HepG2 (cell line): ENCODE measurements at regions not wholly inside any gene's neighbourhood (a gene's known extent, or its start where the extent isn't known, plus 50 kb on each side); places are given as distances from the start of the nearest gene placed in this dataset.

ENCODE experiments used
- ATAC-seq: fragments of 200-7000 bp; cut with Tn5 transposase; 3 replicates; pipeline ENCODE4 v1.9.1; 2020; ENCODE audit warnings: mild to moderate bottlenecking, moderate library complexity
- BruUV-seq: library from RNA; stranded (reverse); fragments of 400-500 nt; replicated peaks from 2 replicates; lab custom pipeline; 2021; lab: Mats Ljungman, UMichigan
- CTCF ChIA-PET: fragments of 300-600 bp; formaldehyde crosslinking; extraction: SDS; loops from one replicate; lab custom pipeline; 2021; ENCODE audit warnings: low total read pairs, inconsistent platforms, low intra/inter-chr PET ratio; lab: Yijun Ruan, JAX
- POLR2A ChIA-PET: fragments of 350-600 bp; sonication (Branson Sonifier 250); formaldehyde crosslinking; loops from one replicate; lab custom pipeline; 2020; ENCODE audit warnings: antibody characterized with exemption, inconsistent platforms; lab: Yijun Ruan, JAX
- DNase-seq: peaks from one replicate; pipeline ENCODE4 v3.0.0-alpha.2; 2015; ENCODE audit warnings: low spot score
- FAIRE-seq: peaks from 3 replicates; lab custom pipeline; 2011; peaks lifted over from hg19 to GRCh38; lab: Jason Lieb, UNC
- H2AFZ ChIP-seq: one replicate; pipeline ENCODE4 v1.6.1; 2011; ENCODE audit warnings: low read length, inconsistent platforms
- H3K27ac ChIP-seq: fragments of 300-600 bp; 3 replicates; pipeline ENCODE4 v1.8.0; 2011; ENCODE audit warnings: mixed run types, mild to moderate bottlenecking, mixed read lengths, low read length, inconsistent platforms; ENCODE audit not compliant: insufficient read depth; ENCODE audit errors: extremely low read length
- H3K27me3 ChIP-seq, 2 experiments: fragments of 200-600 bp in 1 of 2; 2 replicates in 1 of 2; 3 replicates in 1 of 2; pipeline versions ENCODE4 v1.6.0 to v1.8.0; 2011; ENCODE audit warnings: low read length in 2 of 2, mild to moderate bottlenecking in 2 of 2, moderate library complexity in 2 of 2, inconsistent platforms in 1 of 2; ENCODE audit not compliant: insufficient read depth in 2 of 2, control insufficient read depth in 1 of 2
- H3K36me3 ChIP-seq, 2 experiments: fragments of 200-600 bp in 1 of 2; replicated peaks in 1 of 2; 2 replicates in 1 of 2; 3 replicates in 1 of 2; pipeline versions ENCODE4 v1.5.1 to v1.8.0; 2011; ENCODE audit warnings: low read length in 2 of 2, inconsistent platforms in 1 of 2; ENCODE audit not compliant: insufficient read depth in 2 of 2, control insufficient read depth in 1 of 2
- H3K4me1 ChIP-seq: 2 replicates; pipeline ENCODE4 v1.5.1; 2012; ENCODE audit warnings: low read length, inconsistent platforms; ENCODE audit not compliant: insufficient read depth
- H3K4me2 ChIP-seq: 2 replicates; pipeline ENCODE4 v1.6.0; 2011; ENCODE audit warnings: low read depth, low read length, inconsistent platforms
- H3K4me3 ChIP-seq, 3 experiments: fragments of 200-600 bp in 1 of 3; sonication (generic), shearing (Covaris generic) in 1 of 3; replicated peaks in 1 of 3; 2 replicates each; pipeline ENCODE4 v1.5.1; 2011 to 2016; ENCODE audit warnings: low read length in 3 of 3, inconsistent platforms in 2 of 3, low read depth in 2 of 3, mild to moderate bottlenecking in 2 of 3, control low read depth in 1 of 3, mixed read lengths in 1 of 3; ENCODE audit not compliant: insufficient read depth in 1 of 3
- H3K79me2 ChIP-seq: one replicate; pipeline ENCODE4 v1.6.1; 2011; ENCODE audit warnings: low read length, inconsistent platforms; ENCODE audit not compliant: insufficient read depth
- H3K9ac ChIP-seq: 2 replicates; pipeline ENCODE4 v1.6.0; 2011; ENCODE audit warnings: mild to moderate bottlenecking, low read depth, low read length, inconsistent platforms; ENCODE audit not compliant: insufficient read depth
- H3K9me3 ChIP-seq: 2 replicates; pipeline ENCODE4 v1.5.1; 2012; ENCODE audit warnings: mild to moderate bottlenecking, low read length
- H4K20me1 ChIP-seq: 2 replicates; pipeline ENCODE4 v1.6.0; 2011; ENCODE audit warnings: inconsistent platforms, mild to moderate bottlenecking, low read length, moderate library complexity; ENCODE audit not compliant: insufficient read depth
- AGO1 ChIP-seq: fragments of 200-400 bp; formaldehyde crosslinking; IDR thresholded peaks from 2 replicates; pipeline ENCODE4 v1.6.1; 2017; ENCODE audit warnings: mild to moderate bottlenecking, low read depth, low read length, moderate library complexity; ENCODE audit not compliant: poor library complexity, severe bottlenecking
- AHR ChIP-seq: IDR thresholded peaks from 2 replicates; pipeline ENCODE4 v1.6.1; 2018; ENCODE audit warnings: missing genetic modification reagents, missing compliant biosample characterization
- FOXK2 ChIP-seq: fragments of 450-650 bp; IDR thresholded peaks from 2 replicates; pipeline ENCODE4 v1.6.1; 2016
- HDAC1 ChIP-seq: sonication (generic); formaldehyde crosslinking; IDR thresholded peaks from 2 replicates; pipeline ENCODE4 v1.5.1; 2020; ENCODE audit warnings: mild to moderate bottlenecking, missing genetic modification reagents
- HOXD1 ChIP-seq: sonication (generic); formaldehyde crosslinking; IDR thresholded peaks from 2 replicates; pipeline ENCODE4 v1.5.0; 2020; ENCODE audit warnings: missing genetic modification reagents
- PCBP1 ChIP-seq: fragments of 200-400 bp; formaldehyde crosslinking; IDR thresholded peaks from 2 replicates; pipeline ENCODE4 v1.6.1; 2017; ENCODE audit warnings: mild to moderate bottlenecking, low read depth, low read length, borderline replicate concordance
- RBFOX2 ChIP-seq: fragments of 200-400 bp; formaldehyde crosslinking; IDR thresholded peaks from 2 replicates; pipeline ENCODE4 v1.6.1; 2017; ENCODE audit warnings: low read depth, mild to moderate bottlenecking, low read length
- THAP8 ChIP-seq: sonication (generic); formaldehyde crosslinking; IDR thresholded peaks from 2 replicates; pipeline ENCODE4 v1.5.1; 2020; ENCODE audit warnings: missing genetic modification reagents, mild to moderate bottlenecking, borderline replicate concordance
- USF2 ChIP-seq, 2 experiments: sonication (generic) in 1 of 2; formaldehyde crosslinking in 1 of 2; IDR thresholded peaks; 2 replicates each; pipeline versions ENCODE4 v1.5.1 to v1.6.1; 2011 to 2020; ENCODE audit warnings: borderline replicate concordance in 1 of 2, low read depth in 1 of 2, low read length in 1 of 2, mild to moderate bottlenecking in 1 of 2, missing genetic modification reagents in 1 of 2, moderate library complexity in 1 of 2
- WIZ ChIP-seq: sonication (generic); formaldehyde crosslinking; IDR thresholded peaks from 2 replicates; pipeline ENCODE4 v1.5.1; 2020; ENCODE audit warnings: mild to moderate bottlenecking, missing genetic modification reagents
- in situ Hi-C: cut with HindIII; loops from 2 replicates; pipeline ENCODE4 v1.10.0; 2017; ENCODE audit warnings: low pct_unique_long_range_greater_than_20kb; ENCODE audit not compliant: extremely low pct_ligation_motif_present
- intact Hi-C: fragments of 100-400 bp; cut with micrococcal nuclease; formaldehyde crosslinking; loops from one replicate; pipeline ENCODE4 v1.10.0; 2022; ENCODE audit not compliant: unreplicated experiment

- Histone ChIP-seq H3K4me3 (no peak overlapping the region), H3K79me2 (no peaks in the 10 kb centered on the region), H3K4me2 (no peak overlapping the region), H3K27ac (no peak overlapping the region), H2AFZ (no peak overlapping the region), H3K36me3 (no peaks in the 10 kb centered on the region), H4K20me1 (no peaks in the 10 kb centered on the region), H3K9ac (no peak overlapping the region), H3K4me1 (no peaks in the 10 kb centered on the region), H3K9me3 (no peaks in the 10 kb centered on the region), H3K27me3 (no peaks in the 10 kb centered on the region)
- DNase-seq = no peak
- no peak for ATAC-seq
- intact Hi-C loops (no loop called here), in situ Hi-C loops (no loop called here)
- BruUV-seq = no TSS peak
- ChIA-PET CTCF (no interaction called here), POLR2A (no interaction called here)
- TF ChIP-seq AHR (no peak), THAP8 (CRISPR knock-in tag) (no peak), WIZ (CRISPR knock-in tag) (no peak), HDAC1 (CRISPR knock-in tag) (no peak), PCBP1 (no peak), FOXK2 (no peak), RBFOX2 (no peak), AGO1 (no peak), USF2 (IDR thresholded peaks at IDR 0.05; ENCODE audit: low read depth, low read length) (no peak), USF2 (CRISPR knock-in tag; IDR thresholded peaks at IDR 0.05; ENCODE audit: borderline replicate concordance) (no peak), HOXD1 (CRISPR knock-in tag) (no peak)
- FAIRE-seq = no peak
These were observed 71.4 kb upstream of the PLCL2 start for GRCh38 chr3:16813336-16813735.
